ENCODE measurements at regions not wholly inside any gene's neighbourhood (a gene's known extent, or its start where the extent isn't known, plus 50 kb on each side); places are given as distances from the start of the nearest gene placed in this dataset.

GRCh38 chr1:194045416-194045815 is 859.0 kb upstream of the B3GALT2 start:
- TF ChIP-seq REST (IDR thresholded peaks at IDR 0.05; ENCODE audit: low read depth), result no peak
- TF ChIP-seq ZBTB33 (IDR thresholded peaks at IDR 0.05; ENCODE audit: extremely low read depth, insufficient replicate concordance, low read length), result no peak
- no peak for TF ChIP-seq SRF (IDR thresholded peaks at IDR 0.05; ENCODE audit: low read depth)
- no peak for TF ChIP-seq POLR2A (IDR thresholded peaks at IDR 0.05; ENCODE audit: borderline replicate concordance, extremely low read depth, insufficient read depth, insufficient read length)
- no peak for TF ChIP-seq MAX (IDR thresholded peaks at IDR 0.05)
- TF ChIP-seq POLR2AphosphoS5 (IDR thresholded peaks at IDR 0.05; ENCODE audit: low read depth, low read length), result no peak
- TF ChIP-seq RAD21 (IDR thresholded peaks at IDR 0.05; ENCODE audit: low read depth), result no peak
- no peak for TF ChIP-seq JUND (IDR thresholded peaks at IDR 0.05)
- TF ChIP-seq CEBPB (IDR thresholded peaks at IDR 0.05; ENCODE audit: low read depth), result no peak
- no peak for TF ChIP-seq ZNF274 (IDR thresholded peaks at IDR 0.05; ENCODE audit: low read depth, low read length)
- no peak for TF ChIP-seq FOSL1 (IDR thresholded peaks at IDR 0.05; ENCODE audit: low read depth)
- no peak for TF ChIP-seq CTCF (IDR thresholded peaks at IDR 0.05 in 2 of 3, conservative IDR thresholded peaks at IDR 0.05 in 1 of 3; ENCODE audit: borderline replicate concordance in 1 of 3, insufficient read depth in 1 of 3, low read depth in 2 of 3, low read length in 2 of 3)
- no peak for DNase-seq (ENCODE audit: low read depth, low spot score)
- H3K36me3 ChIP-seq (ENCODE audit: control insufficient read depth in 1 of 2, insufficient read depth in 2 of 2, low read length in 2 of 2), result no peaks in the 10 kb centered on the region
- H3K9me2 ChIP-seq (ENCODE audit: insufficient read depth), result no peaks in the 10 kb centered on the region
- no peak overlapping the region for H3K4me2 ChIP-seq (ENCODE audit: low read length)
- H4K20me1 ChIP-seq (ENCODE audit: insufficient read depth), result no peaks in the 10 kb centered on the region
- intact Hi-C loops (cut with micrococcal nuclease), result no loop called here
- no peak overlapping the region for H2AFZ ChIP-seq (ENCODE audit: low read depth, low read length, poor library complexity, severe bottlenecking)
- no peak overlapping the region for H3K27ac ChIP-seq (ENCODE audit: low read depth, low read length)
- H3K4me1 ChIP-seq (ENCODE audit: control insufficient read depth in 1 of 2, insufficient read depth in 2 of 2, low read length in 2 of 2), result no peaks in the 10 kb centered on the region
- BruUV-seq (replicated peaks), result no TSS peak
- H3K4me3 ChIP-seq (replicated peaks in 1 of 2; ENCODE audit: low read depth in 1 of 2, low read length in 2 of 2), result no peak overlapping the region
- no peaks in the 10 kb centered on the region for H3K79me2 ChIP-seq (ENCODE audit: insufficient read depth, low read length)
- ChIA-PET POLR2A (no interaction called here), RAD21 (ENCODE audit: low non-redundant PET in 1 of 2, low total read pairs in 2 of 2, uncharacterized antibody in 2 of 2, unreplicated experiment in 2 of 2) (no interaction called here), CTCF (no interaction called here)
- no peaks in the 10 kb centered on the region for H3K9me3 ChIP-seq (ENCODE audit: control insufficient read depth in 1 of 2, insufficient read depth in 1 of 2, low read depth in 1 of 2, low read length in 2 of 2)
- no peaks in the 10 kb centered on the region for H3K27me3 ChIP-seq (ENCODE audit: insufficient read depth, low read length)
- no peak for ATAC-seq
- H3K9ac ChIP-seq (ENCODE audit: low read length), result no peak overlapping the region

All from HCT116 (cell line).